WTC11 (cell line): ENCODE measurements at regions not wholly inside any gene's neighbourhood (a gene's known extent, or its start where the extent isn't known, plus 50 kb on each side); places are given as distances from the start of the nearest gene placed in this dataset.

Experiments used
- ATF2 ChIP-seq: sonication (generic); formaldehyde crosslinking; IDR thresholded peaks from 2 replicates; pipeline ENCODE4 v1.8.1; 2022; ENCODE audit warnings: low read depth, missing genetic modification reagents, borderline replicate concordance
- CBFB ChIP-seq: sonication (generic); formaldehyde crosslinking; IDR thresholded peaks from 2 replicates; pipeline ENCODE4 v1.8.1; 2022; ENCODE audit warnings: mild to moderate bottlenecking, low read depth, missing genetic modification reagents
- CTCF ChIP-seq: fragments of 200-600 bp; IDR thresholded peaks from 2 replicates; pipeline ENCODE4 v1.8.0; 2022; ENCODE audit warnings: antibody characterized with exemption
- E2F1 ChIP-seq: sonication (generic); formaldehyde crosslinking; IDR thresholded peaks from 2 replicates; pipeline ENCODE4 v1.8.0; 2022; ENCODE audit warnings: mild to moderate bottlenecking, missing genetic modification reagents
- ETV6 ChIP-seq: sonication (generic); formaldehyde crosslinking; IDR thresholded peaks from 2 replicates; pipeline ENCODE4 v1.8.1; 2022; ENCODE audit warnings: mild to moderate bottlenecking, missing genetic modification reagents
- HMGXB4 ChIP-seq: sonication (generic); formaldehyde crosslinking; IDR thresholded peaks from 2 replicates; pipeline ENCODE4 v1.8.1; 2023; ENCODE audit warnings: mild to moderate bottlenecking, moderate library complexity, missing genetic modification reagents
- NR3C1 ChIP-seq: sonication (generic); formaldehyde crosslinking; conservative IDR thresholded peaks from 2 replicates; pipeline ENCODE4 v1.8.1; 2023; ENCODE audit warnings: low read depth, mild to moderate bottlenecking, missing genetic modification reagents
- USF1 ChIP-seq: sonication (generic); formaldehyde crosslinking; IDR thresholded peaks from 2 replicates; pipeline ENCODE4 v1.8.0; 2022; ENCODE audit warnings: mild to moderate bottlenecking, missing genetic modification reagents

GRCh38 chr10:81724431-81724830 is 150.6 kb upstream of the NRG3 start:
- no peak for TF ChIP-seq CTCF
- TF ChIP-seq ATF2 = no peak
- TF ChIP-seq NR3C1 (CRISPR knock-in tag) = no peak
- TF ChIP-seq E2F1 (CRISPR knock-in tag) = no peak
- TF ChIP-seq ETV6 = no peak
- TF ChIP-seq CBFB (CRISPR knock-in tag) = no peak
- no peak for TF ChIP-seq USF1 (CRISPR knock-in tag)
- TF ChIP-seq HMGXB4 (CRISPR knock-in tag) = no peak
